K562 (cell line): ENCODE measurements at regions not wholly inside any gene's neighbourhood (a gene's known extent, or its start where the extent isn't known, plus 50 kb on each side); places are given as distances from the start of the nearest gene placed in this dataset.

ENCODE experiments used
- ATAC-seq: fragments of 200-7000 bp; cut with Tn5 transposase; 3 replicates; pipeline ENCODE4 v1.9.1; 2020; ENCODE audit warnings: moderate library complexity
- BruUV-seq: library from RNA; stranded (reverse); fragments of 400-500 nt; replicated peaks from 2 replicates; lab custom pipeline; 2021; lab: Mats Ljungman, UMichigan
- CTCF ChIA-PET: fragments of 300-600 bp; formaldehyde crosslinking; extraction: SDS; loops from one replicate; lab custom pipeline; 2021; ENCODE audit warnings: low intra/inter-chr PET ratio; lab: Yijun Ruan, JAX
- POLR2A ChIA-PET: fragments of 300-600, 350-650 bp; sonication (Branson Sonifier 250); formaldehyde crosslinking; extraction: SDS; loops from one replicate; lab custom pipeline; 2021; ENCODE audit warnings: antibody characterized with exemption, inconsistent platforms; lab: Yijun Ruan, JAX
- DNase-seq, 4 experiments: peaks; one replicate each; pipeline versions ENCODE4 v3.0.0 to v3.0.0-alpha.2; 2011 to 2018; ENCODE audit warnings: low spot score in 3 of 4, mixed read lengths in 3 of 4; ENCODE audit errors: extremely low read depth in 1 of 4
- FAIRE-seq: peaks from 2 replicates; lab custom pipeline; 2011; peaks lifted over from hg19 to GRCh38; lab: Jason Lieb, UNC
- H2AFZ ChIP-seq: 2 replicates; pipeline ENCODE4 v1.6.0; 2011; ENCODE audit warnings: low read depth, low read length, control low read depth, inconsistent platforms
- H3K27ac ChIP-seq: fragments of 200-600 bp; 3 replicates; pipeline ENCODE4 v1.8.0; 2011; ENCODE audit warnings: low read depth, mild to moderate bottlenecking, control low read depth, inconsistent platforms, low read length, moderate library complexity, mixed read lengths; ENCODE audit errors: extremely low read depth
- H3K27me3 ChIP-seq, 2 experiments: fragments of 300-600 bp in 1 of 2; 2 replicates in 1 of 2; 3 replicates in 1 of 2; pipeline versions ENCODE4 v1.6.0 to v1.8.0; 2011; ENCODE audit warnings: inconsistent platforms in 2 of 2, low read length in 2 of 2, mild to moderate bottlenecking in 1 of 2, mixed read lengths in 1 of 2, moderate library complexity in 1 of 2; ENCODE audit not compliant: control insufficient read depth in 2 of 2, insufficient read depth in 2 of 2
- H3K36me3 ChIP-seq: fragments of 300-600 bp; 3 replicates; pipeline ENCODE4 v1.8.0; 2011; ENCODE audit warnings: mild to moderate bottlenecking, low read length, inconsistent platforms; ENCODE audit not compliant: control insufficient read depth, insufficient read depth
- H3K4me1 ChIP-seq, 2 experiments: fragments of 200-600 bp in 1 of 2; replicated peaks in 1 of 2; 2 replicates in 1 of 2; 3 replicates in 1 of 2; pipeline versions ENCODE4 v1.5.1 to v1.8.0; 2011; ENCODE audit warnings: inconsistent platforms in 2 of 2, low read length in 2 of 2, mild to moderate bottlenecking in 1 of 2, mixed read lengths in 1 of 2, moderate library complexity in 1 of 2; ENCODE audit not compliant: control insufficient read depth in 2 of 2, insufficient read depth in 2 of 2
- H3K4me2 ChIP-seq: 2 replicates; pipeline ENCODE4 v1.6.1; 2011; ENCODE audit warnings: low read length, control low read depth, inconsistent platforms, mixed read lengths; ENCODE audit not compliant: insufficient read depth
- H3K4me3 ChIP-seq: fragments of 200-600 bp; sonication (generic), shearing (Covaris generic); 2 replicates; pipeline ENCODE4 v1.5.1; 2016; ENCODE audit warnings: control low read depth, inconsistent platforms
- H3K79me2 ChIP-seq: fragments of 200-600 bp; 3 replicates; pipeline ENCODE4 v1.8.0; 2011; ENCODE audit warnings: low read length, inconsistent platforms; ENCODE audit not compliant: control insufficient read depth, insufficient read depth
- H3K9ac ChIP-seq, 2 experiments: 2 replicates each; pipeline versions ENCODE4 v1.6.0 to v1.6.1; 2011; ENCODE audit warnings: low read depth in 2 of 2, low read length in 2 of 2, control low read depth in 1 of 2, inconsistent platforms in 1 of 2, mild to moderate bottlenecking in 1 of 2, mixed read lengths in 1 of 2; ENCODE audit not compliant: insufficient read depth in 1 of 2
- H3K9me1 ChIP-seq: one replicate; pipeline ENCODE4 v1.6.0; 2011; ENCODE audit warnings: inconsistent platforms, mild to moderate bottlenecking, low read length, moderate library complexity; ENCODE audit not compliant: control insufficient read depth, insufficient read depth
- H3K9me3 ChIP-seq: replicated peaks from 2 replicates; pipeline ENCODE4 v1.5.1; 2011; ENCODE audit warnings: low read depth, low read length, inconsistent platforms; ENCODE audit not compliant: control insufficient read depth, insufficient read depth
- H4K20me1 ChIP-seq: replicated peaks from 2 replicates; pipeline ENCODE4 v1.6.1; 2011; ENCODE audit warnings: low read length, inconsistent platforms, mixed read lengths; ENCODE audit not compliant: control insufficient read depth, insufficient read depth
- BRF1 ChIP-seq: IDR thresholded peaks from 3 replicates; pipeline ENCODE4 v1.6.1; 2011; ENCODE audit warnings: borderline replicate concordance, mild to moderate bottlenecking; ENCODE audit not compliant: insufficient read length; ENCODE audit errors: extremely low read depth
- CEBPZ ChIP-seq: fragments of 150-350 bp; IDR thresholded peaks from 2 replicates; pipeline ENCODE4 v1.6.1; 2014; ENCODE audit warnings: low read depth, mild to moderate bottlenecking, low read length, borderline replicate concordance
- E2F5 ChIP-seq: sonication (generic); formaldehyde crosslinking; IDR thresholded peaks from 2 replicates; pipeline ENCODE4 v1.8.0; 2022; ENCODE audit warnings: mild to moderate bottlenecking, missing genetic modification reagents
- GTF2F1 ChIP-seq: IDR thresholded peaks from 2 replicates; pipeline ENCODE4 v1.6.1; 2011; ENCODE audit warnings: low read depth, low read length, improper control_type of control experiment
- GTF3C2 ChIP-seq: IDR thresholded peaks from 3 replicates; pipeline ENCODE4 v1.6.1; 2011; ENCODE audit warnings: borderline replicate concordance, mild to moderate bottlenecking, moderate library complexity; ENCODE audit not compliant: insufficient read length; ENCODE audit errors: extremely low read depth
- HDGF ChIP-seq: fragments of 450-650 bp; IDR thresholded peaks from 2 replicates; pipeline ENCODE4 v1.6.1; 2016
- HLTF ChIP-seq: fragments of 450-650 bp; IDR thresholded peaks from 2 replicates; pipeline ENCODE4 v1.6.1; 2016
- NCOA6 ChIP-seq: fragments of 450-650 bp; IDR thresholded peaks from 2 replicates; pipeline ENCODE4 v1.6.1; 2017; ENCODE audit warnings: mild to moderate bottlenecking
- NONO ChIP-seq, 2 experiments: fragments of 200-400 bp in 1 of 2; fragments of 450-650 bp in 1 of 2; formaldehyde crosslinking in 1 of 2; IDR thresholded peaks; 2 replicates each; pipeline ENCODE4 v1.6.1; 2017; ENCODE audit warnings: low read depth in 2 of 2, mild to moderate bottlenecking in 2 of 2, moderate library complexity in 2 of 2, low read length in 1 of 2
- POLR2B ChIP-seq: fragments of 450-650 bp; IDR thresholded peaks from 2 replicates; pipeline ENCODE4 v1.6.1; 2018; ENCODE audit warnings: low read depth; ENCODE audit not compliant: partially characterized antibody
- PRMT5 ChIP-seq: sonication (generic); formaldehyde crosslinking; IDR thresholded peaks from 2 replicates; pipeline ENCODE4 v1.5.0; 2020; ENCODE audit warnings: missing genetic modification reagents
- RFX5 ChIP-seq: IDR thresholded peaks from 2 replicates; pipeline ENCODE4 v1.6.1; 2011; ENCODE audit warnings: low read depth, mild to moderate bottlenecking, improper control_type of control experiment, low read length
- RUNX1 ChIP-seq: sonication (generic); IDR thresholded peaks from 2 replicates; pipeline ENCODE4 v1.6.1; 2016; ENCODE audit warnings: antibody characterized with exemption, low read depth
- SMARCA5 ChIP-seq: fragments of 450-650 bp; IDR thresholded peaks from 2 replicates; pipeline ENCODE4 v1.6.1; 2016
- ZNF124 ChIP-seq: sonication (generic); formaldehyde crosslinking; IDR thresholded peaks from 2 replicates; pipeline ENCODE4 v1.8.1; 2022; ENCODE audit warnings: missing genetic modification reagents
- ZNF696 ChIP-seq: fragments of 250-450 bp; sonication (Bioruptor Pico); conservative IDR thresholded peaks from 2 replicates; pipeline ENCODE4 v1.4.0; 2020; ENCODE audit warnings: mild to moderate bottlenecking, moderate library complexity
- WGBS: fragments of 100-300 bp; shearing (Covaris generic); methylation state at CpG from one replicate; pipeline ENCODE4 v1.1.6; 2016; ENCODE audit warnings: low coverage, mixed read lengths; ENCODE audit not compliant: insufficient coverage; ENCODE audit errors: missing lambda C conversion rate; 5-methylcytosine and 5-hydroxymethylcytosine counted together
- in situ Hi-C: fragments of 300-500 bp; cut with MboI; formaldehyde crosslinking; loops from 4 replicates; pipeline ENCODE4 v1.15.0; 2018; ENCODE audit warnings: inconsistent platforms, mixed read lengths
- intact Hi-C: fragments of 100-400 bp; cut with micrococcal nuclease; formaldehyde crosslinking; loops from 2 replicates; pipeline ENCODE4 v1.14.2; 2022
- TF ChIP-seq, protein P1 (sequence below): fragments of 250-450 bp; sonication (Bioruptor Pico); IDR thresholded peaks from 2 replicates; pipeline ENCODE4 v1.8.0; 2022; ENCODE audit warnings: moderate library complexity, mild to moderate bottlenecking, inconsistent platforms

DNA sequence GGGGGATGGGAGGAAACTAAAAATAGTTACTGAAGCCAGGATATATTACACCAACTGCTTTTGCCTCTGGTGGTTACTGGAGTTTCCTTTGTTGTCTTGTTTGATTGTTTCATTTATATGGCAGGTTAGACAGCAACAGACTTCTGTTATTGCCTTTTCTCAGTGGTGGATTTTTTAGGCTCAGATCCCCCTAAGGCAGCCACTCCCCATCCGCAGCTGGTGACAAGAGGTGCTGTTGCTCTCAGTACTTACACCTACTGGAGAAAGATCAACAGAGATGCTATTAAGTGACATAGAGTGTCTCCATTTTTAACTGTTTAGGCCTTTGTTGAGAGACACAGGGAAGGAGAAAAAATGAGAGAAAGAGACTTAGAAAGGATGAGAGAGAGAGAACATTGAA lies 552.1 kb downstream of the PKHD1 start:
- no peaks in the 10 kb centered on the region for H3K9me1 ChIP-seq
- H3K4me2 ChIP-seq: no peak overlapping the region
- no peaks in the 10 kb centered on the region for H3K4me1 ChIP-seq
- no TSS peak for BruUV-seq
- in situ Hi-C loops: loop anchor here (25.0 kb wide), 1 partner anchor 723 kb away; the partner anchor contains the start of gene TFAP2B
- no peaks in the 10 kb centered on the region for H3K36me3 ChIP-seq
- POLR2A ChIA-PET: no interaction called here
- no peak for DNase-seq
- WGBS: 0% methylated on average over 1 of the region's 1 CpG
- H3K27me3 ChIP-seq: no peaks in the 10 kb centered on the region
- no peak for FAIRE-seq
- H2AFZ ChIP-seq: no peak overlapping the region
- no peaks in the 10 kb centered on the region for H3K9me3 ChIP-seq
- no peaks in the 10 kb centered on the region for H4K20me1 ChIP-seq
- intact Hi-C loops: no loop called here
- no peak overlapping the region for H3K4me3 ChIP-seq
- CTCF ChIA-PET: no interaction called here
- no peak overlapping the region for H3K27ac ChIP-seq
- no peak for ATAC-seq
- H3K9ac ChIP-seq: no peak overlapping the region
- no peaks in the 10 kb centered on the region for H3K79me2 ChIP-seq
- TF ChIP-seq, protein P1, sequence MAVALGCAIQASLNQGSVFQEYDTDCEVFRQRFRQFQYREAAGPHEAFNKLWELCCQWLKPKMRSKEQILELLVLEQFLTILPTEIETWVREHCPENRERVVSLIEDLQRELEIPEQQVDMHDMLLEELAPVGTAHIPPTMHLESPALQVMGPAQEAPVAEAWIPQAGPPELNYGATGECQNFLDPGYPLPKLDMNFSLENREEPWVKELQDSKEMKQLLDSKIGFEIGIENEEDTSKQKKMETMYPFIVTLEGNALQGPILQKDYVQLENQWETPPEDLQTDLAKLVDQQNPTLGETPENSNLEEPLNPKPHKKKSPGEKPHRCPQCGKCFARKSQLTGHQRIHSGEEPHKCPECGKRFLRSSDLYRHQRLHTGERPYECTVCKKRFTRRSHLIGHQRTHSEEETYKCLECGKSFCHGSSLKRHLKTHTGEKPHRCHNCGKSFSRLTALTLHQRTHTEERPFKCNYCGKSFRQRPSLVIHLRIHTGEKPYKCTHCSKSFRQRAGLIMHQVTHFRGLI (CRISPR knock-in tag): no peak
- TF ChIP-seq NONO (IDR thresholded peaks at IDR 0.05; ENCODE audit: low read depth in 2 of 2, low read length in 1 of 2): no peak
- no peak for TF ChIP-seq SMARCA5
- no peak for TF ChIP-seq BRF1
- no peak for TF ChIP-seq ZNF124 (CRISPR knock-in tag)
- no peak for TF ChIP-seq RUNX1
- TF ChIP-seq RFX5: no peak
- no peak for TF ChIP-seq GTF3C2
- no peak for TF ChIP-seq NCOA6
- no peak for TF ChIP-seq GTF2F1
- TF ChIP-seq POLR2B: no peak
- no peak for TF ChIP-seq PRMT5 (CRISPR knock-in tag)
- no peak for TF ChIP-seq HDGF
- TF ChIP-seq CEBPZ: no peak
- TF ChIP-seq HLTF: no peak
- no peak for TF ChIP-seq ZNF696
- no peak for TF ChIP-seq E2F5
